T-helper 1 cell treated with Interleukin-12 subunit alpha and Interleukin-12 subunit beta and Interleukin-4 antibody, amounts not matched to agents 30 μg/mL and 1 μg/mL, for 36 hours (primary cell): ENCODE measurements at regions not wholly inside any gene's neighbourhood (a gene's known extent, or its start where the extent isn't known, plus 50 kb on each side); places are given as distances from the start of the nearest gene placed in this dataset.

Experiments used
- H3K27ac Mint-ChIP-seq: one replicate; pipeline ENCODE4 v1.8.0; 2021; ENCODE audit warnings: mild to moderate bottlenecking, mixed read lengths
- H3K27me3 Mint-ChIP-seq: one replicate; pipeline ENCODE4 v1.8.0; 2021; ENCODE audit warnings: low read depth, mixed read lengths
- H3K36me3 Mint-ChIP-seq: one replicate; pipeline ENCODE4 v1.8.0; 2021; ENCODE audit warnings: low read depth, mixed read lengths
- H3K4me1 Mint-ChIP-seq: one replicate; pipeline ENCODE4 v1.8.0; 2021; ENCODE audit warnings: low read depth, mixed read lengths
- H3K4me3 Mint-ChIP-seq: one replicate; pipeline ENCODE4 v1.8.0; 2021; ENCODE audit warnings: mild to moderate bottlenecking, moderate library complexity, mixed read lengths
- H3K9me3 Mint-ChIP-seq: one replicate; pipeline ENCODE4 v1.8.0; 2021; ENCODE audit warnings: mixed read lengths

DNA sequence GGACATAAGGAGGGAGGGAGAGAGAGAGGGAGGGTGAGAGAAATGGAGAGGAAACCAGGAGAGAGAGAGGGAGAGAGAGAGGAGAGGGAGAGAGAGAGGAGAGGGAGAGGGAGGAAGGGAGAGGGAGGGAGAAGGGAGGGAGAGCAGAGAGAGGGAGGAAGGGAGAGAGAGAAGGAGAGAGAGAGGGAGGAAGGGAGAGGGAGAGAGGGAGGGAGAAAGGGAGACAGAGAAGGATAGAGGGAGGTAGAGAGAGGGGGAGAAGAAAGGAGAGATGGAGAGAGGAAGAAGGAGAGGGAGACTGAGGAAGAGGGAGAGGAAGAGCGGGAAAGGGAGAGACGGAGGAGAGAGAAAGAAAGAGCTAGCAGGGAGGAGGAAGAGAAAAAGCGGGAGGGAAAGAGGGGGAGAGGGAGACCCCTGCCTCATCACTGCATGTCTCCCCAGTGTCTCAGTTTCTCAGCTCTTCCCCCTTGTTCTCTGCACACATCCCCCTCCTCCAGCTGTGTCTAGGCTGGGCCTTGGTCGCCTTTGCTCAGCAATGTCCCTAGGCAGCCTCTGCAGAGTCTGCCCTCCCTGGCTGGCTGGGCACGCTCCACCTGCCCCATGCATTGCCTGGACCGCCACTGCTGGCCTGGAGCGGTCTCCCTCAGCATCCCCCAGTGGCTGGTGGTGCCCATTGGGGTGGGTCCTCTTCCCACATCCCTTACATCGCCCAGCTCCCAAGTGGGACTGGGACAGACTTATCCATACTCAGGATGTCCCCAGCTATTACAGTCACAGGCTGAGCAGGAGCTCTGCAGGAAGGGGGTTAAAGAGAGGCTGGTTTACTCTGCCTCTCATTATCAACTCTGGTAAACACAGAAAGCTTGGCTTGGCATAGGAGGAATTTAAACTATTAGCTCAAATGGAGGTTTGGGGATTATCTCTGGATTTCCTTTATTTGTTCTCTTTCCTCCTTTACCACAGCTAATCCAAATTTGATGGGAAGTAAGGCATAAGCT lies 85.7 kb upstream of the APCDD1 start:
- H3K27me3 Mint-ChIP-seq: no peaks in the 10 kb centered on the region

DNA sequence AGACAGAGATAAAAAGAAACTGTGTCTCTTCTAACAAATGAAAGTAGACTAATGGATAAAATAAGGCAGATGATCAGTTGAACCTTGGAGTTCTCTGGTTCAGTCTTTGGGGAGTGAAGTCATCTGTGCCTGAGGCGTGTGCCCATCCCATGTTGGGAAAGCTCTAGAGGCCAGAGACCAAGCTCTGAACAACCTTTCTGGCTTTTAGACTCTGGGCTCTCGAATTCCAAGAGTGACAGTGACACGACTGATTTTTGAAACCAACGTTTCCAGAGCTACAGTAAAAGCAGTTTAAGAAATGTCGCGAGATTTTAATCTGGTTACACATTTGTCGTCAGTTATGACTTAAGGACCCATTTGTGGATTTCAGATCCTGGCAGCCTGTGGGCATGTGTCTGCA lies 83.7 kb upstream of the APCDD1 start:
- Mint-ChIP-seq H3K9me3 (no peaks in the 10 kb centered on the region), H3K27me3 (no peaks in the 10 kb centered on the region), H3K27ac (no peak overlapping the region), H3K4me3 (no peak overlapping the region), H3K36me3 (no peaks in the 10 kb centered on the region), H3K4me1 (no peaks in the 10 kb centered on the region)

More for the DNA sequence above, 85.7 kb upstream of the APCDD1 start:
- Mint-ChIP-seq H3K27ac (no peak overlapping the region), H3K4me3 (no peak overlapping the region), H3K4me1 (no peaks in the 10 kb centered on the region), H3K9me3 (no peaks in the 10 kb centered on the region), H3K36me3 (no peaks in the 10 kb centered on the region)

DNA sequence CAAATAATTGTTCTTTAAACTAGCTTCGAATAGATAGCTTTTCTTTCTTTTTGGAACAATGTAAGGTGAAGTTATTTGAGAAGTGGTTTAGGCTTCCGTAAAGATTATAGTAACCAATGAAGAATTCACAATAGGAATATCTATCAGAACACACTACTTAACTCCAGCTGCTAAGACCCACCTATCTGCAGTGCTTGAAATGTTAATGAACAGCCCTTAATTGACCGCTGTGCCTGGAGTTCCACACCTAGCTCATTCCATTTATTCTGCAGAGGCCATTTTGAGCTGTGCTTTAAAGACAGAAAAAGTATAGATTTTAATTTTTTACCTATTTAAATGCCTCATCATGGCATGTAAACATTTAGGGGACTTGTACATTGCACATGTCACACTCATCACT lies 83.3 kb upstream of the APCDD1 start:
- no peaks in the 10 kb centered on the region for H3K9me3 Mint-ChIP-seq
- H3K27ac Mint-ChIP-seq: no peak overlapping the region
- no peak overlapping the region for H3K4me3 Mint-ChIP-seq
- no peaks in the 10 kb centered on the region for H3K4me1 Mint-ChIP-seq
- H3K27me3 Mint-ChIP-seq: no peaks in the 10 kb centered on the region
- no peaks in the 10 kb centered on the region for H3K36me3 Mint-ChIP-seq

DNA sequence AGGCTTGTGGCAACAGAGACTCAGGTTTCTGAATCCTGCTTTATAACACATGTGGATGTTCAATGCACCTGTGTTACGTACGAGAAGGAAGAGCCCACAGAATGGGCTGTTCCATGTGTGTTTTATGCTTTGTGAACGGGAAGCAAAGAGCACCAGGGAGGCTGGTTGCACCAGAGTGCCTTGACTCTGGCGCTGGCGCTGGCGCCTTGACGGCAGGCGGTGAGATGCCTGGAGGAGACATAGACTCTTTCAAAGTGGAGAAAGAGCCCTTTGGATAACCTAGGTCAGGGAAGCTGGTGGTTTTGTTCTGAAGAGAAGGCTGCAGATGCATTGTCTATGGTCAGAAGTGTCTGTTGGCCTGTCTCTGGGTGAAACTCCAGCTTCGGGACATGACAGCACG lies 80.2 kb upstream of the APCDD1 start:
- Mint-ChIP-seq H3K9me3 (no peaks in the 10 kb centered on the region), H3K27me3 (no peaks in the 10 kb centered on the region), H3K27ac (no peak overlapping the region), H3K4me1 (no peaks in the 10 kb centered on the region), H3K36me3 (no peaks in the 10 kb centered on the region), H3K4me3 (no peak overlapping the region)

DNA sequence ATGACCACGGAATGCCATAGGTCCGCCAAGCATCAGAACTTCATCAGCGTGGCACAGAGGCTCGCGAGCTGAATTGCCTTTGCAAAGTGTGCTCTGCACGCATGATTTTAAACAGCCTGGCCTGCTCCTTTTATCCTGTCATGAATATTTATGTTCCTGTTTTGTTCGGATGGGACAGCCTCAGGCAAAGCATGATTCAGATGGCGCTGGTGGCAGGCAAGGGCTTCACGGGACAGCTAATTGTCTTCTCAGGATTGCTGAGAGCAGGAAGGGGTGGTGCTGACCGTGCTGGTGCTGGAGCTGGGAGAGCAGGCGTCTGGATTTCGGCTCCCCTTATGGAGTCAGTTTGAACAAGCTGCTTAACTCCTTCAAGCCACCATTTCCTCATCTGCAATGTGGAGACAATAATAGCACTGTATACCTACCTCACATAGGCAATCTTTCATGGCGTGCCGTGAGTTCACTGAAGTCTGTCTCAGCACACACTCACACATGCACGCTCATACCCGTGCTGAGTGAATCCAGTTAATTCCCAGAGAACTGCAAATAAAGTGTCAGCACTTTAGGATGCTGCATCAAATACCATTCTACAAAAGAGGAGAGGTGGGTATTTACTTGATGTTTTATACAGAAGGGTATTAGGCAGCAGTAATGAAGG lies 79.7 kb upstream of the APCDD1 start:
- Mint-ChIP-seq H3K4me3 (no peak overlapping the region), H3K36me3 (no peaks in the 10 kb centered on the region), H3K27ac (no peak overlapping the region), H3K27me3 (peaks cover 4% of the 10 kb centered on the region), H3K9me3 (no peaks in the 10 kb centered on the region), H3K4me1 (no peaks in the 10 kb centered on the region)

DNA sequence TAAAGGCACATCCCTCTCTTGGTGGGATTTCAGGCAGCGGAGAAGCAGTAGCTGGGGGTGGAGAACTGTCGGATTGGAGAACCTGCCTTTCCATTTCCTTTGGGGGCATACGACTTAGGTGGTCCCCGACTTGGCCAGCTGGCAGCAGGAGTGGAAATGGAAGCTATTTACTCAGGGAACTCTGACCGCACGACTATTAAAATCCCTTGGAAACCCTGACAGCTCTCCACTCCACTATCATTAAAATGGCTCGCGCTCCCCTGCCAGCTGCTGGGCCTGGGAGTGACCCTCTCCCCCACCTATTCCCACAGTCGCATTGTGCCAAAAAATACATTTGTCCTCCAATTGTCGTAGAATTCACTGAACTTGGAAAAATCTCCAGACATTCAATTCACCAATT lies 77.7 kb upstream of the APCDD1 start:
- peaks cover 9% of the 10 kb centered on the region for H3K27me3 Mint-ChIP-seq
- H3K27ac Mint-ChIP-seq: no peak overlapping the region
- no peaks in the 10 kb centered on the region for H3K36me3 Mint-ChIP-seq
- H3K4me1 Mint-ChIP-seq: no peaks in the 10 kb centered on the region
- H3K4me3 Mint-ChIP-seq: no peak overlapping the region
- no peaks in the 10 kb centered on the region for H3K9me3 Mint-ChIP-seq

DNA sequence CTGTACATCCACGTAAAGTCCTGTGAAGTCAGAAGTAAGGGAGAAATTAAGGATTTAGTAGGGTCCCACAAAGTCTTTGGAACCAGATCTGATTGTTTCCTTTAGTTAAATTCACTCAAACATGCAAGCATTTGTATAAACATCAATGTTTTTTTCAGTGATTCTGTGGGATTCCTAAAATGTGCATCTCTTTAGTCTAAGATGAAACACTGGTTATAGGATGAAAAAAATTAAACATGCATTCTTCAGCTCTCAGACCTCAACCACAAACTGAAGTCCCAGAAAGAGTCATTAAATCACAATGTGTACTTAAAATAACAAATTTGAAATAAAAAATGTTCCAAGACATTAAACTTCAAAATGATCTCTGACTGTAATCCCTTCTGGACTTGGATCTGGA lies 76.5 kb upstream of the APCDD1 start:
- Mint-ChIP-seq H3K27me3 (peaks cover 13% of the 10 kb centered on the region), H3K9me3 (no peaks in the 10 kb centered on the region), H3K4me1 (no peaks in the 10 kb centered on the region), H3K4me3 (no peak overlapping the region), H3K27ac (no peak overlapping the region), H3K36me3 (no peaks in the 10 kb centered on the region)

DNA sequence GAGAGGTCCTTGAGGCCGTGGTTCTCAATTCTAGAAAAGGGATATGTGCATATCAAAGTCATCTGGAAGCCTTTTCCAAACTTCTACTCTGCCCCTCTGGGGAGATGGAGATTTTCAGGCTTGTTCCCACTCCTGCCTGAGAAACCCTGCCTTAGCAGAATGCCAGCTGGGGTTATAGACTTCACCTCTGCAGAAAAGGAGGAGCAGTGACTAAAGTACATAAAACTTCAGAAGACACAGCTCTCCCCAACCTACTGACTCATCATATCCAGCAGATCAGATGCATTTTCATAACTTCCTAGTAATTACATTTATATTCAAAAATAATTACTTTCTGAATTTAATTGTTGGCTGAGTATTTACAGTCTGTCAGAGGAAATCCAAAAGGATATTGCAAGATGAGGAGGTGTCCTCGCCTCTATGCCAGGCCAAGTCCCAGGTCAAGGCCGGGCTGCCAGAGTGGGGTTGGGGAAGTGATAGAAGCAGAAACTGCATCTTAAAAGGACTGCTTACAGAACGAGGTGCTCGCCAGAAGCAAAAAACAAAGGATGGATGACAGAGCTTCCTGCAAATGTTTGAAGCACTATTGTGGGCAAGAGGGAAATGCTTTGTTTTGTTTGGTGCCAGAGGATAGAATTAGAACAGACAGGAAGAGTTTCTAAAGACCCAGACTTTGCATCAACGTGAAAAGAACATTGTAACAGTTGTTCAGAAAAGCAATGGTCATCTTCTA lies 75.6 kb upstream of the APCDD1 start:
- no peaks in the 10 kb centered on the region for H3K36me3 Mint-ChIP-seq
- H3K27me3 Mint-ChIP-seq: peaks cover 13% of the 10 kb centered on the region
- H3K4me3 Mint-ChIP-seq: no peak overlapping the region
- H3K9me3 Mint-ChIP-seq: no peaks in the 10 kb centered on the region
- H3K27ac Mint-ChIP-seq: no peak overlapping the region
- no peaks in the 10 kb centered on the region for H3K4me1 Mint-ChIP-seq

DNA sequence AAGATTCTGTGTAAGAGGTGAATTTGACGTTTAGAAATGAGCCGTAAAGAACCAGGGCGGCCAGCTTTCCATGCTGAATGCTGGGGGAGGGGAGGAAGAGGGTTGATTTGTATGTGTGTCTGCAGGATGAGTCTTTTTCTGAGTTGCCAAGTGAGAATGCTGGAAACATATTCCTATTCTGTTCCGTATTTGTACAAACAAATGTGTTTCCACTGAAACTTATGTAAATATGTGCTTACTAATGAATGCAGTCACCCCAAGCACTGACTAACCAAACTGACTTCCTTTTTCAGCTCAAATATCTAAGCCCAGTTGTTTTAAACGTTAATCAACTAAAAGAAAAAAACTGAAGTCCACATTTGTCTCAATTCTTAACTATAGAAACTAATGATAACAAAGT lies 74.9 kb upstream of the APCDD1 start:
- H3K4me1 Mint-ChIP-seq: no peaks in the 10 kb centered on the region
- peaks cover 13% of the 10 kb centered on the region for H3K27me3 Mint-ChIP-seq
- H3K36me3 Mint-ChIP-seq: no peaks in the 10 kb centered on the region
- H3K4me3 Mint-ChIP-seq: no peak overlapping the region
- H3K27ac Mint-ChIP-seq: no peak overlapping the region
- H3K9me3 Mint-ChIP-seq: no peaks in the 10 kb centered on the region

DNA sequence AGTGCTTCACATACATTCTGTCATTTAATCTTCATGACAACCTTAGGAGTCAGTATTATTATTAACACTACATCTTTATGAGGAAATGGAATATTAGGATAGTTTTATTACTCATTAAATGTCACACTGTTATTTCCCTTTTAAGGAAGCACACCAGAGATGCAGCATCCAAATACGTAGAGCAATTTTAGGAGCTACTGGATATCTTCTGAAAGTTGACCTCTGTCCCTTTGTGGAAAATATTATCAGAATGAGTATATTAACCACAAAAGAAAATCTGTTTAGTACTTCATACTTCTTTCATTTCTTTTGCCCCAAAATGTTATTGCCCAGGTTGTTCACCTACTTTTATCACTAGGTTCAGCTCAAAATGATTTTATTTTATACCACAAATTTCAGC lies 72.9 kb upstream of the APCDD1 start:
- H3K36me3 Mint-ChIP-seq: no peaks in the 10 kb centered on the region
- H3K4me3 Mint-ChIP-seq: no peak overlapping the region
- H3K9me3 Mint-ChIP-seq: no peaks in the 10 kb centered on the region
- H3K4me1 Mint-ChIP-seq: no peaks in the 10 kb centered on the region
- peaks cover 13% of the 10 kb centered on the region for H3K27me3 Mint-ChIP-seq
- H3K27ac Mint-ChIP-seq: no peak overlapping the region

DNA sequence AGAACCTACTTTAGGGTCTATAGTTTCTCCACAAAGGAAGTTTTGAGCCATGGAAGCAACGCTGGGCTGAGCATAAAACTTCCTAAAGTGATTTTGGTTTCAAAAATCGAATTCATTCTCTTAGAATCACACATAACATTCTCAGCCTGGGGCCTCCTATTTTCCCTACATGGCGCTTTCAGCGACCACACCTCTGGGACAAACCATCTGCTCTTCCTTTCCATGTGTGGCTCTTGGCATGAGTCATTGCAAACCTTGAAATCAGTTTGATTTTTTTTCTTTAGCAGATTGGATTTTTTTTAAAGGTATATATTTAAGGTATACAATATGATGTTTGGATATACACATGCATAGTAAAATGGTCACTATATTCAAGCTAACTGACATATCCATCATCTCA lies 72.5 kb upstream of the APCDD1 start:
- Mint-ChIP-seq H3K9me3 (no peaks in the 10 kb centered on the region), H3K36me3 (no peaks in the 10 kb centered on the region), H3K4me3 (no peak overlapping the region)

DNA sequence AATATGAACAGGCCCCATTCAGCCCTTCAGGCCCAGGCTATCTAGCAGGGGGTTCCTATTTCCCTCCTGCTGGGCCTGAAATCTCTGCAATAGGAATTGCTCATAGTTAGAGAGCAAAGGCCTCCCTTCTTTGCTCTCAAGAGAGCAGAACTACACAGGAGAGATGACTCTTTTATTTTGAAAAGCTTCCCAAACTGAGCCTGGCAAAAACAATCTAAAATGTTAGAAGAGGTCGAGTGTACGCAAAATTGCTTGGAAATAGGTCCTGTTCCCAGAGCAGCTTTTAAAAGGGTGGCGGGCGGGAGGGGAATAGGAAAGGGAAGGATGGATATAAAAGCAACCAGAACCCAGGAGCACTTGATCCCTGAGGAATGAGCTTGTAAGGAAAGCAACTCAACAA lies 68.4 kb upstream of the APCDD1 start:
- no peak overlapping the region for H3K4me3 Mint-ChIP-seq
- peaks cover 3% of the 10 kb centered on the region for H3K27me3 Mint-ChIP-seq
- H3K4me1 Mint-ChIP-seq: no peaks in the 10 kb centered on the region
- no peaks in the 10 kb centered on the region for H3K9me3 Mint-ChIP-seq
- H3K36me3 Mint-ChIP-seq: no peaks in the 10 kb centered on the region
- no peak overlapping the region for H3K27ac Mint-ChIP-seq

More for the DNA sequence above, 72.5 kb upstream of the APCDD1 start:
- peaks cover 13% of the 10 kb centered on the region for H3K27me3 Mint-ChIP-seq
- no peaks in the 10 kb centered on the region for H3K4me1 Mint-ChIP-seq
- H3K27ac Mint-ChIP-seq: no peak overlapping the region

DNA sequence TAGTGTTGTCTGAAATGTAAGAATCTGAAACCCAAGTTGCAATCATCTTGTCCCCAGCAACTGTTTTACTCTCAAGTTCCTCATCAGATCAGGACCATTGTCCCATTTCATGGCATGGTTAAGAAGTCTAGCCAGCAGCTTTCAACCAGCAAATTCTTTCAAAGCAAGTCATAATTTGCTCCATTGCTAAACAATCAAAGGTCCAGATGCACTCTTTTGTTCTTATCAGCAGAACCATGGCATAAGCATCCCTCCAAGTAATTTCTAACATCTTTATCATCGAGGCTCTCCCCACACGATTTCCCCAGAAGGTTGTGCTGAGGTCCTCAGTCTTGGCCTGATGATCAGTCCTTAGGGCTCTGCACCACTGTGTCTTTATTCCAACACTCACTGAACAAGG lies 67.5 kb upstream of the APCDD1 start:
- H3K9me3 Mint-ChIP-seq: no peaks in the 10 kb centered on the region
- peaks cover 3% of the 10 kb centered on the region for H3K27me3 Mint-ChIP-seq
- no peak overlapping the region for H3K27ac Mint-ChIP-seq
- peaks cover 7% of the 10 kb centered on the region for H3K4me1 Mint-ChIP-seq
- no peaks in the 10 kb centered on the region for H3K36me3 Mint-ChIP-seq
- H3K4me3 Mint-ChIP-seq: no peak overlapping the region

DNA sequence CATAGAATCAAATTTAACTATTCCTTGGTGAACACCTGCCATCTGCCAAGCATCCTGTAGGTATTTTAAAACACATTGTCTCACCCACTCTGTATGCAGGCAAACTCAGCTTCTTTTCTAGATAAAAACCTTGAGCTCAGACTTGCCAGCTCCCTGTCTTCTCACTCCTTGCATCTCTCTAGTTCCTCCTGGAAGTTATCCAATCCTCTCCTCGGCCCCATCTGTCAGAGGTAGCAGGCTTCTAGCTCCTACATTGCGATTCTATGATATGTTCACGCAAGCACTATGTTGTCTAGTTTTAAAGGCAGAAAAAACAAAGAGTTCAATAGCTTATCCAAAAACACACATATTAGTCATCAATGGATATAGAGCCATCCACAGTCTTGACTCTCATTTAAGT lies 67.0 kb upstream of the APCDD1 start:
- H3K27ac Mint-ChIP-seq: no peak overlapping the region
- no peaks in the 10 kb centered on the region for H3K36me3 Mint-ChIP-seq
- no peaks in the 10 kb centered on the region for H3K9me3 Mint-ChIP-seq
- peaks cover 2% of the 10 kb centered on the region for H3K27me3 Mint-ChIP-seq
- H3K4me1 Mint-ChIP-seq: peaks cover 9% of the 10 kb centered on the region
- no peak overlapping the region for H3K4me3 Mint-ChIP-seq
